Urothelium cell line (cell line): ENCODE measurements at regions not wholly inside any gene's neighbourhood (a gene's known extent, or its start where the extent isn't known, plus 50 kb on each side); places are given as distances from the start of the nearest gene placed in this dataset.

Experiments used
- DNase-seq: peaks from one replicate; pipeline ENCODE4 v3.0.0; 2011; ENCODE audit warnings: low spot score, mixed read lengths
- FAIRE-seq: peaks from 2 replicates; lab custom pipeline; 2011; peaks lifted over from hg19 to GRCh38; lab: Jason Lieb, UNC

DNA sequence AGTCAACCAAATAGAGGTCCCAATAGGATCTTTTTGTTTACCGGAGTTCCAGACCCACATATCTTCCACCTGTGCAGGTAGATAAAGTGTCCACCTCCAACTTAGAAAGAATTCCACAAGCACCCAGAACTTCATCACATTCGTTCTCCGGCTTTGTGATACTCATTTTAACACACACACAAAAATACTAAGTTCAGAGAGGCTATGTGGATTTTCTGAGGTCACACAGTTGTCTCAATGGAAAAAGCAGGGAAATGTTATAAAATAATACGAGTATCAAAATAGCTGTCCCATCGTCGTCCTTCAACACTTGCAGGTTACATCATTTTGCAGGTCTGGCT, 137.5 kb downstream of the TMCO5A start:
- DNase-seq (no peak), FAIRE-seq (no peak)

DNA sequence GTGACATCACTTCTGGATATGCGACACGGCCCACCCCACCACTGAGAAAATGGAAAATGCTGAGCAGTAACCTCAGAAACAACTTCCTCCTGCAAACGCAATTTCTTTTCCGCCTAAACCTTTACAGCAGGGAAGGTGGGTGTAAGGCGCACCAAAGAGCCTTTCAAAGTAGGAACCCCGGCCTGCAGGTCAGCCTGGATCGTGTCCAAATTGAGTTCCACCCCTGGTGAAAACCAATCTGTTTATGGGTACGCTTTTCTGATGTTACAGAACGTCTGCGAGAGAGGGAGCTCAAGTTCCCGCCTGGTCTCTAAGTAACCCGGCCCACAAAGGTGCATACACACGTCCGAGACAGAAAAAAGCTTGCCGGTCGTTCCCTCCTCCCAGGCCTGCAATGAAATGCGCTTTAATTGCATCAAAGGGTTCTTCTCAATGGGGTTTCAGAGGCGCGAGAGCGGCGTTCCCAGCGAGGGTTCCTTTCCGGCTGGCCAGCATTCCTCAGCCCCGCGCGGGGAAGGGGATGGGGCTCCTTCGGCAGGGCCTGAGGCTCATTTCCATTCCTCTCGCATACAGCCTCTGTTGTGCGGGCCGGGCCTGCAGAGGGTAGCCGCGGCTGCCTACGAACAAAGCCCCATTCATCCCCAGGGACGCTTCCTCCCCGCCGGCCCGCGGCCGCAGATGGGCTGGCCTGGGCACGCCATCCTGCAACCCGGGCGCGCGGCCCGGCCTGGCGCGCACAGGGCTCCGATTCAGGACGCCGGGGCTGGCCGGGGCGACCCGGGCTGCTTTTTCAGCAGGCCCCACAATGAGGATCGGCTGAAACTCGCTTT, 138.1 kb downstream of the TMCO5A start:
- DNase-seq = peak; percentile 77
- FAIRE-seq = no peak

DNA sequence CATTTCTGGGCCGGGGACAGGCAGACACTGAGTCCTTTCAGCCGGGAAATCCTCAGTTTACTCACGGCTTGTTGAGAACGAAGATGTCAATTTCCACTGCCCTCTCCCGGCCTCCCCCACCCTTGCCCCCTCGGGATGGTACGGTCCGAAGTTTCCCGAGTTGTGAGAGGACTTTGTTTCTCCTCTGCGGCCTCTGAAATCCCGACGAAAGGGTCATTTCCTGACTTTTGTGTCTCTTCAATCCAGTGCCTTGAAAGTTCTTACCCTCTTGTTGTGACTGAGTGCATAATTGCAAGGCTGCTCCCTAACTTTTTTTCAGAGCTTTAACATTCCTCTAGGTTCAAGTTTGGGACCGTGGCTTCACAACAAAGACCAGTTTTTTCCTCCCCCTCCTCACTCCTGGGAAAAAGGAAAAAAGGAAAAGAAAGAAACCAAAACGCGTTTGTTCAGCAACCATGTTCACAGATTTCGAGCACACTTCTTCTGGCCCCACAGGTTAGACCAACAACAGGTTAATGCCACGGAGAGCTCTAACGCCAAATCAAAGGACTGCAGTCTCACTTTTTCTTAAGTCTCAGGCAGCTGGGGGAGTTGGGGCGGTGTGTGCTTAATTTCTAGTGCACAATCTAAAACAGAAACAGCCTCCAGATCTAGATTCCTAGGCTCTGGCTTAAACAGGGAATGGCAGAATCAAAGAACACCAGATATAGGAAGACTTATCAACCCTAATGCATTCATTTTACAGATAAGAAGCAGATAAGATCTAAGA, 138.9 kb downstream of the TMCO5A start:
- DNase-seq (peak; percentile 50), FAIRE-seq (no peak)

DNA sequence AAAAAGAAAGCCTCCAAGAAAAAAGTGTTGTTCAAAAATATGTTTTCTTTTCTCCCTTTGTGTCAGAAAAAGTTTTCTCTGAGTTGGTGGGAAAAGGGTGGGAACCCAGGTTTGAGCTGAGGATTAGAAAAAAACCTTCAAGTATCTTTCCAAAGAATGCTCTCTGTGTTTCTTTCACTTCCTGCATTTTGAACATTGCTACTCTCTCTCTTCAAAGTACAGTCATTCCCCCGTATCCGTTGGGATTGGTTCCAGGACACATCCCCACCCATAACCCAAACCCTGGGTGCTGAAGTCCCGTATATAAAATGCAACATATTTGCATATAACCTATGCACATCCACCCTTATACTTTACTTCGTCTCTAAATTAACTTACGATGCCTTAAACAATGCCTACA, 139.6 kb downstream of the TMCO5A start:
- FAIRE-seq (no peak), DNase-seq (no peak)

DNA sequence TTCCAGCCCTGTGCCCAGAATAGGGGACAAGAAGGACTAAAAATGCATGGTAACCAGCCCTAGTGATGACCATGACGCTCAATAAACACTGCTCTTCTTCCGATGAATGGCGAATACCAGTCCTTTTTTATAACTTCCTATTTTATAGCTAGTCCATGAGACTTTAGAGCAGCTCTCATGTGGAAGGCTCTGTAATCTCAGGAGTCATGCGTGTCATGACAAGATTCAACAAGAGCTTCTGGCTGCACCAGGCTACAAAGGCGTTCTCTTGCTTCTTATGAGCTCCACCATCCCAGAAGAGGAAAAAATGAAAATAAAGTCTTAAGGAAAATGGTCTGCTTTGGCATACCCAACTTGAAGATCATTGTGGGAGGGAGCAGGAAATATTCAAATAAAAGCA, 141.0 kb downstream of the TMCO5A start:
- no peak for FAIRE-seq
- DNase-seq = no peak

DNA sequence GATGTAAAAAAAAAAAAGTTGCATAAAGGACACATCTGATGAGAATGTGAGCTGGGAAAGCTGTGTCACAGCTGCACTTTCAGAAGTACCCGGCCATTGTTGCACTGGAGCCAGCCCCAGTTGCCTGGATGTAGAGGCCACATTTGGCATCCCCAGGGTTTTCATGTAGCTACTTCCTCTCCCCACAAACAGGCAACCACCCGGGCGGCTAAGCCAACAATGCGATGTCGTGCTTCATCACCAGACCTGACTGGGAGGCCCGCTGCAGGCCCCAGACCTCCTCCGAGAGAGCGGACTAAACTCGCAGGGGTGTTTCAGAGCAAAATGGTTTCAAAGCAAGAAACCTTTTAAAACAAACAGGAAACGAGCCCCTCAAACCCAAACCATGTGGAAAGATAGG, 142.3 kb downstream of the TMCO5A start:
- DNase-seq = no peak
- no peak for FAIRE-seq

DNA sequence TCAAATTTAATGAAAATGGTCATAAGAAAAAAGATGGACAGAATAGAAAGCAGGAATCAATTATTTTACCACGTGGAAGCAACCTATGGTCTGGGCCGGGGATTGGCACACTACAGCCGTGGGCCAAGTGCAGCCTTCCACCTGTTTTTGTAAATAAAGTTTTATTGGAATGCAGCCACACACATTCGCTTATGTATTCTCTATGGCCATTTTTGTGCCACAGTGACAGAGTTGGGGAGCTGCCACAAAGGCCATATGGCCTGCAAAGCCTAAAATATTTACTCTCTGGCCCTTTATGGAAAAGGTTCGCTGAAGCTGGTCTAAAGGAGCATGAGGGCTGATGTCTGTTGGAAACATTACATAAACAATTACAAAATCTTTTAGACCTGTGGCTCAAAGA, 144.8 kb downstream of the TMCO5A start:
- DNase-seq (no peak), FAIRE-seq (no peak)

DNA sequence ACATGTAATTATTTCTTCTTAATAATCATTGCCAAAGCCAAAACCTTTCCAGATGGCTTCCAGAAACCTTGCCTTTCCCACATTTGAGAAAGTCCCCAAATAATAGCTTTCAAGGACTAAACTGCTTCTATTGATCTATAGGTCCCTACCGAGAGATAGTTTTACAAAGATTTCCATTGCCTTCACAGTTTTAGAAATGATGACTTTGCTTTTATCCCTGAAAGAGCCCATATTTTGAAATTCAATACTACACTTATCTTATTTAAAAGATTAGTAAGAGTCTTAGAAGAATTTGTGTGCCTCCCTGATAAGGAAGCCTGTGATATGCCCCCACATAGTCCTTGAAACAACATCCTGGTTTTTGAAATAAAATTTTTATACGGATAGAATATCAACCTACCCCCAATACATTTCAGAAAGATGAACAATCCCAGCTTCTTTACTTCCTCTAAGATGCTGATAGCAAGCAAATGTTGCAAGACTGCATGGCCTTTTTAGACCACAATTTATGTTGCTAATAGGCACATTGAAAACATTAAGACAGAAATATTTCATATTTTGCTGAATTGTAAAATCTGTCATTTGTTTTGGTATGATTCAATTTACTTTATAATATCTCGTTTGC, 146.3 kb downstream of the TMCO5A start:
- DNase-seq (no peak), FAIRE-seq (no peak)

DNA sequence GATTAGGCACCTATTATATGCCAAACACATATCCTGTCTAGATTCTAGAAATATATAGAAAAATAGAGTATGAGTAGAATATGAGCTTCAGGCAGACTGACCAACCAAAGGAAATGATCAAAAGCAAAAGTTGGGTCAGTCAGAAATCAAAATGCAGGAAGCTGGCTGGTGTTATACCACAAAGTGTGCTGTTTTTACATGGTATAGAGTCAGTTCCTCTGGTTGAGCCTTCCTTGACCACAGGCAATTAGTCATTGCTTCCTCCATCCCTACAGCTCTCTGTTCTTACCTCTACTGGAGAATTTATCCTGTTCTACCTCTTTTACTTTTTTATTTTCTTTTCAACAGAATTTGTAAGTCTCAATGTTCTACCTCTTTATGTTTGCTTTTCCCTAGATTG, 149.8 kb downstream of the TMCO5A start:
- FAIRE-seq (no peak), DNase-seq (peak; percentile 12)

DNA sequence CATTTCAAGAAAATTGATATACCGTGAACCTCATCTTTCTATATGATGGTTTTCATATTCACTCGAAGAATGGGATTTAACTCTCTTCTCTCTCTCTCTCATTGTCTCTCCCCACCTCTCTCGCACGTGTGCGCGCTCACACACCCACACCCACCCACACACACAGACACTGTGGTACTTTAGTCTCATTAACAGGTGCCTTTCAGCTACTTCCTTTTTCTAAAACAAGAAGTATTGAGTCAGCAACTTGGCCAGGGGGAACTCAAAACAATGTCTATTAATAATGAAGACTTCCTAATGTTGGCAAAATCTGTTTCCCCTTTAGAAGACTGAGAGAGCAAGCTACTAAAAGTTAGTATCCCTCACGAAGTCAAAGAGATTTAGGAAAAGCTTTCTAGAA, 150.7 kb downstream of the TMCO5A start:
- no peak for FAIRE-seq
- no peak for DNase-seq

DNA sequence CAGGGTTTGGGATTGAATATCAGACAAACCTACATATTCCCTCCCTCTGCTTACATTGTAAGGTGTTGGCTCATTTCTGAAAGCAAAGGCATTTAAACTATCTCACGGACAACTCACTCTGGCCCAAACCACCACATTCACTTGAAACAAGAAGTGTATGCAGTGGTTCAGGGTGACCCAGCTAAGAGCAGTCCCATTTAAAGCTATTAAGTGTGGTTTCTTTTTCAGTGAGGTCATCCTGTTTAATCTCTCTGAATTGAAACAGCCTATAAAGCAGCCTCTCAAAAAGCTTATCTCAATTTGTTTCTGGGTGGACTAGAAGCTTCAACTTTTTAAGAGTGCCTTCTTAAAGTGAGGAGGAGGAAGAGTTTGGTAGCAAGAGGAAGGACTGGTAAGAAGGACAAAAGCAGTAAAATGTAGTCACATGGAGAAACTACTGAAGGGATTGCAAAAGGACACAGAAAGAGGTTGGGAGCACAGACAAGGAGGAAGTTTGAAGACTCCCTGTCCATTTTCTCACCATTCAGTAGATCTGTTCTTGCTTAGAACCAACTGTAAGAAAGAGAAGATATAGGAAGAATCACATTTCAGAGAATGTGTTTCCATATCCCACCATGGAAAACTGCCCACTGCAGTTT, 151.6 kb downstream of the TMCO5A start:
- DNase-seq (no peak), FAIRE-seq (no peak)

DNA sequence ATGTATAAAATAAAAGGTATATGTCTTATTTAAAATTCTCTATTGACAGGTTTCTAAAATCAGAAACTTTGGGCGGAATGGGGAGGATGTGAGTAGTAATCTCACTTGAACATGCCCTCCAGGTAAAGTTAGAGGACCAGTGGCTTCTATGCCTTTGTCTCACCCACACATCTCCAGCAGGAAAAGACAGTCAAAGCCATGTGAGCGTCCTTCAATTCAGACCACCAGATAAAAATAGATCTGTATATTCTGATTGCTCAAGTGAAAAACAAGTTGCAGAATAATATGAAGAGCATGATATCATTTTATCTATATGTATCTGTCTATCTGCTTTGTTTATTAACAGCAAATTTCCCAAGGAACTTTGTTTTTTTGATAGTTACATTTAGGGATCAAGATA, 152.2 kb downstream of the TMCO5A start:
- FAIRE-seq (no peak), DNase-seq (no peak)

DNA sequence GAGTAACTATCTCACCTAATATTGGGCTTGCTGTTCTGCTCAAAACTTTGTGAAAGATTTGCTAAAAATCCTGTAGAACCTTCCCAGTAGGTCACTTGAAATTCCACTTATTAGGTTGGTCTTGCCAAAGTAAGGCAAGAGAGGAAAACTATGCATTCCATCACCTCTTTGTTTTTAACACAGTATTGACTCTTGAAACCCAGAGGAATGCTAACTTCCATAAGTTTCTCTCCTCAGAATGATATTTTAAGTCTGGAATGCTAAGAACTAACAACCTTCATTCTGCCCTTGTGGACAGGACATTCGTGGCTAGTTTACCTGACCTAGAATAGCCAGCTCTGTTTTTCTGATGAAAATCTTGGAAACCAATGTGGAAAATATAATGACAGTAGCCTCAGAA, 154.5 kb downstream of the TMCO5A start:
- FAIRE-seq = no peak
- no peak for DNase-seq

DNA sequence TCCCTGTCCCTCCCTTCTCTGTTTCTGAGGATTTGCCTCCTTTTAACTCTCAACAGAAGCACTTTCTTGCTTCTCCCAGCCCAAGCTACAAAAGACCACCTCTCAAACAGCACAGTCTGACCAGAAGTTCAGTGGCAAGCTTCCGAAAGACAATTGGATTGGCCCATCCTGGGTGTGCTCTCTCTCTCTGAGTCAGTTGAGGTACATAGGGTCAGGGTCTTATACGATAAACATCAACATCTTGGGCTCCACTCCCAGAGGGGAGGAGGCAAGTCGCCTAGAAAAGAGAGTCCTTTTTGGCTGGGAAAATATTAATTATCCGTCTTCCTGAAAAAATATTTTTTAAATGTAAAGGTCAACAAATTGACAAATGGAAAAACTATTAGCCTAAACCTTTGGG, 155.8 kb downstream of the TMCO5A start:
- no peak for FAIRE-seq
- no peak for DNase-seq

DNA sequence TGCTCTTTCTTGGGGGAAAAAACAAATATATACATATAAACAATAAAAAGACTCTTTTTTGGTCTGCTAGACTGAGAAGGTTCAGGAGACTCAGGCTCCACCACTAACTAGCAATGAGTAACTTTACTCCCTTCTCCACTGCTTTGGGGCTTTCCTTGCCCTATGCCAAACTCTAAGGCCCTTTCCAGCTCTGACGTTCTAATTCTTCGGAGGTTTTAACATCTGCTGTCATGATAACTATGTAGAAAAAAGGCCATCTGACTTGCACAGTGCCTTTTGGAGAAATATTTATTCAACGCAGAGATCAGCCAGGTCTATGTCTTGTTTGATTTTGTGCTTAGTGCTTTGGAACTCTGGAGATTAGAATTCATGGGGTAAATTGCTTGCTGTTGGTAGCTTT, 156.2 kb downstream of the TMCO5A start:
- DNase-seq (no peak), FAIRE-seq (no peak)

DNA sequence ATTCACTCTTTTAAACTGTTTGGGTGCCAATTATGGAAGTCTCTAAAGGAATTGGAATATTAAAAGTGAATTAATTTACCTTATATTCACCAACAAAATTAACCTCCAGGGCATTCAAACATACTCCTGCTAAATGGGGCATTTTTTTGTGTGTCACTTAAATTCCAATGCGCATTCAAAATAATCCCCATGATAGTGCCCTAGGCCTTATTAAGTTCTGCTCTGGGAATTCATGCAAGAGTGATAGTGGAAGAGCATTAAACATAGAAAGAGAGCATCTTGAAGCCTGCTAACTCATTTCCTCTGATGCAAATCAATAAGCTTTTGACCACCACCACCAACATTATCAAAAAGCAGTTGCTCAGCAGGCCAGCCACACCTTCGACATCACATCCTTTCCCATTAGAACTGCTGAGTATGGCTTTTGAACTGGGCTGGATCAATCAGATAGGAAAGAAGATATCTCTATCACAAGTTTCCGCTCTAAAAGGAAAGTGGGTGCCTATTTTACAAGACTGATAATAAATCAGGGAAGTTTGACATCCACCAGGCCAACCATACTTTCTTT, 156.7 kb downstream of the TMCO5A start:
- no peak for DNase-seq
- no peak for FAIRE-seq

DNA sequence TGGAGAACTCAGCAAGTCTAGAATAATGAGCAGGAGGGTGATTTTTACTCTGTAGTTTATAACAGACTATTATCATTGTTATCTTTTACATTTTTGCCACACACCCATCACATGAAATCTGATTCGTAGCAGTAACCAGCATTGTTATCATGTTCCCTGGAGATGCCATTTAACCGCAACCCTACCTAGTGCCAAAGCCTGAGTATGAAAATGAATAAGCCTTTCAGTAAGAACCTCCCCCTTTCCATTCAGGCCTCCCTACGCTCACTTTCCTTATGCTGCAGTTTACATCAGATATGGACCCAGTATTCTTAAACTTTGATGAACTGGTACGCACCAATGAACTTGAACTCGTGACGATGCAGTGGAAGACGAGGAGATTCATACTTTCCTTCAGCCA, 158.7 kb upstream of the SPRED1 start:
- no peak for FAIRE-seq
- no peak for DNase-seq

DNA sequence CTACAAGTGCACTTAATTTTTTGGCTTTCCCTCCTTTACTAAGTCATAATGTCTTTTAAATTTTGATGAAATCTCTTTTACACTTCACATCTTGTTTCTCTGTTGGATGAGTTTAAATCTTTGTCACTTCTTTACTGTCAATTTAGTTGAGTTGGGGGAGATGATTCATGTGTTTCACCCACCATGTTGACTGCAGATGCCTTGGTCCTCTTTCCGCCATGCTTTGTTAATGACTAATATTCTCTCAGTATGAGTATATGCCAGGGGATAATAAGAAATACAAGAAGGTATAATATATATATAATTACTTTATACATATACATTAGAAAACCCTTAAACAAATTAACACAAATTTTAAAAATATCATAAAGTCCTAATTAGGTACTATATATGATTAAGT, 149.7 kb upstream of the SPRED1 start:
- FAIRE-seq = no peak
- no peak for DNase-seq

DNA sequence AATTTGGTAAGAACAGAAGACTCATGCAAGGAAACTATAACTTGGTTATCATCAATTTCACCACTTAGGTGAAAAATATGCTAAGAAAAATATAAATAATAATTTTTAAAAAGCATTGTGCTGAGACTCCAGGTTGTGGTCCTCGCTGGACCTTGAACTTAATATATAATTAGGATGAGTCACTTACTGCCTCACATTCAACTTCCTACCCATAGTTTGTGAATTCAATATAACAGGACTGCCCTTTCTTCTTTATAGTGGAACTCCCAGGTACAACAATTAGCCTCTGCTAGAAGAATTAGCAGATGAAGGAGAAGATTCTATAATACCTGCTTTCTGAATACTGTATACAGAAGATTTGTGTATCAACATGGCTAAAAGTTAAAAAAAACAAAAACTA, 149.1 kb upstream of the SPRED1 start:
- FAIRE-seq (no peak), DNase-seq (no peak)

DNA sequence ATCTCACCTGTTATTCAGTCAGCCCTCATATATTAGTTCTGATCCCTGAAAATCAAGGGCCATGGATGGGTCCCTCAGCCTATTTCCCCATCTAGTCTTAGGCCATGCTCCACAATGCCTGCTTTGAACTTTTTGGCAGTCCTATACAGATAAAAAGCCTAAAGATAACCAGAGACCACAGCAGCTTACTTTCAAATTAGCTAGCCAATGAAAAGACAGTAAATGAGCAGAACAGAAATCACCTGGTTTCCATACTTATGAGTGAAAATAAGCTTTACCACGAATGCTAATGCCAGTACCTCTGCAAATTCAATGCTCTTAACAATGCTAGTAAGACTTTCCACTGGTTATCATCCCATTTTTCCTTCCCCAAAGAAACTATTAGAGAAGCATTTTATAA, 141.6 kb upstream of the SPRED1 start:
- DNase-seq (no peak), FAIRE-seq (no peak)

DNA sequence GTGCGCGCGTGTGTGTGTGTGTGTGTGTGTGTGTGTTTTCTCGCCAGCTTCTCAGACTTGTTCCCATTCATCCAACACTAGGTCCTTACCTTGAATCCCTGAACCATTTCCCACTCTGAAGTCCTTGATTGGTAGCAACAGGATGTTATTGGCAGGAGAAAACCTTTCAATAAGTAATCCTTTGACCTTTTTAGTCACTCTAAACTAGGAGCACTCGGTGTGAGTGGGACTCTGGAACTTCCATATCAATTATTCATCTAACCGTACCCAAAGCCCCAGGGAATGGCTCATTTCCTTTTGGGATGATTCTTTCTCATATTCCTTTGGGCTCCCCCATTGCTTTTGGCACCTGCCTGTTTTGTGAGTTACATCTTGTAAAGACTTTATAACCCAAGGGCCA, 140.2 kb upstream of the SPRED1 start:
- DNase-seq (no peak), FAIRE-seq (peak; percentile 27)
